ENCODE measurements at regions not wholly inside any gene's neighbourhood (a gene's known extent, or its start where the extent isn't known, plus 50 kb on each side); places are given as distances from the start of the nearest gene placed in this dataset.

GRCh38 chr1:116313776-116314175 is 59.3 kb upstream of the ATP1A1 start:
- H3K9ac ChIP-seq (ENCODE audit: extremely low read depth, insufficient read length, low read length): no peak overlapping the region
- H3T11ph ChIP-seq (ENCODE audit: low read length): no peak overlapping the region
- H2BK15ac ChIP-seq (ENCODE audit: low read depth, low read length): no peak overlapping the region
- Mint-ChIP-seq H3K27me3 (ENCODE audit: low read depth) (peaks cover 1% of the 10 kb centered on the region; the same call in 1 of the 2 replicates), H3K36me3 (ENCODE audit: insufficient read depth in 1 of 3, low read depth in 3 of 3) (no peaks in the 10 kb centered on the region), H3K27ac (no peak overlapping the region), H3K9me3 (no peaks in the 10 kb centered on the region), H3K4me1 (peaks cover 22 to 29% of the 10 kb centered on the region in 2 experiments), H3K4me3 (no peak overlapping the region)
- H3K4me2 ChIP-seq (ENCODE audit: insufficient read depth, insufficient read length, low read length): no peak overlapping the region
- no peaks in the 10 kb centered on the region for H4K20me1 ChIP-seq (ENCODE audit: control insufficient read depth, insufficient read depth, insufficient read length)
- no peak overlapping the region for H3K14ac ChIP-seq (ENCODE audit: insufficient read depth, low read length)
- H3K23ac ChIP-seq (ENCODE audit: insufficient read length, low read depth, low read length): no peak overlapping the region
- H3K79me1 ChIP-seq (ENCODE audit: insufficient read depth, low read depth, low read length, poor library complexity, severe bottlenecking): no peaks in the 10 kb centered on the region
- WGBS (ENCODE audit: extremely low coverage, insufficient read length, low lambda C conversion rate): no CpG with 5 or more reads among the region's 2 CpGs
- no peak overlapping the region for H3K56ac ChIP-seq (ENCODE audit: insufficient read length, low read depth, low read length)
- no peak overlapping the region for H2BK12ac ChIP-seq (ENCODE audit: insufficient read length, low read depth, low read length)
- H4K91ac ChIP-seq (ENCODE audit: insufficient read length, low read depth, low read length): no peak overlapping the region
- H2BK120ac ChIP-seq (ENCODE audit: low read depth, low read length, poor library complexity, severe bottlenecking): no peak overlapping the region
- no peak for DNase-seq
- H4K8ac ChIP-seq (replicated peaks; ENCODE audit: insufficient read length, low read depth, low read length): no peak overlapping the region
- no peaks in the 10 kb centered on the region for H3K9me3 ChIP-seq (ENCODE audit: control insufficient read depth, low read depth, low read length)
- H3K4ac ChIP-seq (ENCODE audit: low read depth, low read length): no peak overlapping the region
- no peak overlapping the region for H3K27ac ChIP-seq (ENCODE audit: insufficient read length, low read depth, low read length)
- H2BK5ac ChIP-seq (ENCODE audit: insufficient read length, low read length): no peak overlapping the region
- H4K5ac ChIP-seq (ENCODE audit: insufficient read length, low read depth, low read length): no peak overlapping the region
- no peaks in the 10 kb centered on the region for H3K79me2 ChIP-seq (ENCODE audit: insufficient read depth, low read length)
- H2AFZ ChIP-seq (ENCODE audit: low read length): no peak overlapping the region
- TF ChIP-seq, protein P1, sequence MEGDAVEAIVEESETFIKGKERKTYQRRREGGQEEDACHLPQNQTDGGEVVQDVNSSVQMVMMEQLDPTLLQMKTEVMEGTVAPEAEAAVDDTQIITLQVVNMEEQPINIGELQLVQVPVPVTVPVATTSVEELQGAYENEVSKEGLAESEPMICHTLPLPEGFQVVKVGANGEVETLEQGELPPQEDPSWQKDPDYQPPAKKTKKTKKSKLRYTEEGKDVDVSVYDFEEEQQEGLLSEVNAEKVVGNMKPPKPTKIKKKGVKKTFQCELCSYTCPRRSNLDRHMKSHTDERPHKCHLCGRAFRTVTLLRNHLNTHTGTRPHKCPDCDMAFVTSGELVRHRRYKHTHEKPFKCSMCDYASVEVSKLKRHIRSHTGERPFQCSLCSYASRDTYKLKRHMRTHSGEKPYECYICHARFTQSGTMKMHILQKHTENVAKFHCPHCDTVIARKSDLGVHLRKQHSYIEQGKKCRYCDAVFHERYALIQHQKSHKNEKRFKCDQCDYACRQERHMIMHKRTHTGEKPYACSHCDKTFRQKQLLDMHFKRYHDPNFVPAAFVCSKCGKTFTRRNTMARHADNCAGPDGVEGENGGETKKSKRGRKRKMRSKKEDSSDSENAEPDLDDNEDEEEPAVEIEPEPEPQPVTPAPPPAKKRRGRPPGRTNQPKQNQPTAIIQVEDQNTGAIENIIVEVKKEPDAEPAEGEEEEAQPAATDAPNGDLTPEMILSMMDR (conservative IDR thresholded peaks at IDR 0.05): no peak
- H3K23me2 ChIP-seq (ENCODE audit: insufficient read length, low read depth, low read length, poor library complexity, severe bottlenecking): no peaks in the 10 kb centered on the region
- no peak overlapping the region for H2AK5ac ChIP-seq (ENCODE audit: insufficient read length, low read length)
- no peaks in the 10 kb centered on the region for H3K27me3 ChIP-seq (ENCODE audit: insufficient read depth, low read length)
- H3K18ac ChIP-seq (ENCODE audit: insufficient read length, low read depth, low read length): no peak overlapping the region
- H2BK20ac ChIP-seq (ENCODE audit: low read depth, low read length, poor library complexity, severe bottlenecking): no peak overlapping the region
- H3K4me1 ChIP-seq (ENCODE audit: insufficient read depth, low read length): peaks cover 4% of the 10 kb centered on the region; the same call in 1 of the 2 replicates
